SK-N-SH (cell line): ENCODE measurements at regions not wholly inside any gene's neighbourhood (a gene's known extent, or its start where the extent isn't known, plus 50 kb on each side); places are given as distances from the start of the nearest gene placed in this dataset.
"Not testable (repeated sequence)": the region's sequence is repeated elsewhere in the genome, so short reads cannot be mapped to it uniquely, and the experiment has no call there.

Experiments used
- CTCF ChIA-PET: fragments of 300-600, 350-600 bp; formaldehyde crosslinking; extraction: SDS; loops from one replicate; lab custom pipeline; 2021; lab: Yijun Ruan, JAX
- POLR2A ChIA-PET: fragments of 350-600 bp; sonication (Branson Sonifier 250); formaldehyde crosslinking; extraction: SDS; loops from one replicate; lab custom pipeline; 2020; ENCODE audit warnings: antibody characterized with exemption, inconsistent platforms; lab: Yijun Ruan, JAX
- DNase-seq: peaks from one replicate; pipeline ENCODE4 v3.0.0; 2012
- H2AFZ ChIP-seq: fragments of 200-600 bp; sonication (generic); 2 replicates; pipeline ENCODE4 v1.8.1; 2016; ENCODE audit warnings: antibody characterized with exemption, mild to moderate bottlenecking, low read depth
- H3F3A ChIP-seq: fragments of 200-600 bp; sonication (generic); replicated peaks from 2 replicates; pipeline ENCODE3; 2016; ENCODE audit warnings: antibody characterized with exemption, mild to moderate bottlenecking; ENCODE audit not compliant: insufficient read depth
- H3K27ac ChIP-seq, 2 experiments: fragments of 200-500 bp in 1 of 2; fragments of 200-600 bp in 1 of 2; sonication (Bioruptor generic) in 1 of 2; sonication (generic), shearing (Covaris generic) in 1 of 2; 2 replicates each; pipeline versions ENCODE4 v1.5.1 to v1.6.1; 2014 to 2016; ENCODE audit warnings: low read depth in 2 of 2, inconsistent platforms in 1 of 2, low read length in 1 of 2, mild to moderate bottlenecking in 1 of 2, mixed read lengths in 1 of 2
- H3K27me3 ChIP-seq: fragments of 200-600 bp; sonication (generic), shearing (Covaris generic); 2 replicates; pipeline ENCODE4 v1.6.1; 2016; ENCODE audit warnings: mixed run types; ENCODE audit not compliant: insufficient read depth
- H3K36me3 ChIP-seq, 2 experiments: fragments of 200-500 bp in 1 of 2; fragments of 200-600 bp in 1 of 2; sonication (Bioruptor generic) in 1 of 2; sonication (generic) in 1 of 2; replicated peaks in 1 of 2; 2 replicates each; pipeline versions ENCODE3 to v1.5.1; 2014 to 2016; ENCODE audit warnings: low read length in 1 of 2, mild to moderate bottlenecking in 1 of 2; ENCODE audit not compliant: insufficient read depth in 2 of 2, control insufficient read depth in 1 of 2
- H3K4me1 ChIP-seq, 2 experiments: fragments of 200-500 bp in 1 of 2; fragments of 200-600 bp in 1 of 2; sonication (Bioruptor generic) in 1 of 2; sonication (generic), shearing (Covaris generic) in 1 of 2; 2 replicates each; pipeline versions ENCODE4 v1.5.1 to v1.6.1; 2014 to 2016; ENCODE audit warnings: low read depth in 1 of 2, low read length in 1 of 2, mixed run types in 1 of 2; ENCODE audit not compliant: insufficient read depth in 2 of 2, control insufficient read depth in 1 of 2
- H3K4me2 ChIP-seq: fragments of 200-600 bp; sonication (generic), shearing (Covaris generic); 2 replicates; pipeline ENCODE4 v1.6.1; 2017; ENCODE audit warnings: mixed run types
- H3K4me3 ChIP-seq, 2 experiments: fragments of 200-500 bp in 1 of 2; fragments of 200-600 bp in 1 of 2; sonication (Bioruptor generic) in 1 of 2; sonication (generic), shearing (Covaris generic) in 1 of 2; 2 replicates each; pipeline versions ENCODE4 v1.5.1 to v1.8.1; 2014 to 2016; ENCODE audit warnings: low read depth in 2 of 2, inconsistent platforms in 1 of 2, low read length in 1 of 2, mild to moderate bottlenecking in 1 of 2, mixed read lengths in 1 of 2, moderate library complexity in 1 of 2
- H3K79me2 ChIP-seq: fragments of 200-600 bp; sonication (generic); 2 replicates; pipeline ENCODE4 v1.8.1; 2017; ENCODE audit warnings: mild to moderate bottlenecking; ENCODE audit not compliant: insufficient read depth
- H3K9ac ChIP-seq: fragments of 200-600 bp; sonication (generic); 2 replicates; pipeline ENCODE4 v1.6.1; 2017; ENCODE audit warnings: mixed run types
- H3K9me2 ChIP-seq: fragments of 200-600 bp; sonication (generic); 2 replicates; pipeline ENCODE4 v1.6.1; 2017; ENCODE audit warnings: mixed run types
- H3K9me3 ChIP-seq: fragments of 200-600 bp; sonication (generic); 2 replicates; pipeline ENCODE4 v1.6.1; 2017; ENCODE audit warnings: mixed run types, mild to moderate bottlenecking, moderate library complexity
- H4K20me1 ChIP-seq: fragments of 200-600 bp; sonication (generic); 2 replicates; pipeline ENCODE4 v1.6.1; 2017; ENCODE audit warnings: mild to moderate bottlenecking, mixed run types; ENCODE audit not compliant: insufficient read depth
- EP300 ChIP-seq, 2 experiments: IDR thresholded peaks; 2 replicates each; pipeline versions ENCODE4 v1.4.0 to v1.6.1; 2012; ENCODE audit warnings: borderline replicate concordance in 1 of 2, low read depth in 1 of 2, low read length in 1 of 2
- EZH2phosphoT487 ChIP-seq: fragments of 200-600 bp; sonication (generic); IDR thresholded peaks from 2 replicates; pipeline ENCODE4 v1.6.1; 2017; ENCODE audit warnings: low read depth, mixed run types, mild to moderate bottlenecking, antibody characterized with exemption, moderate library complexity, borderline replicate concordance
- FOSL2 ChIP-seq: IDR thresholded peaks from 2 replicates; pipeline ENCODE4 v1.4.0; 2012; ENCODE audit warnings: low read depth, mild to moderate bottlenecking, moderate library complexity, borderline replicate concordance
- GATA2 ChIP-seq: sonication (generic); formaldehyde crosslinking; IDR thresholded peaks from 2 replicates; pipeline ENCODE4 v1.5.0; 2020; ENCODE audit warnings: mild to moderate bottlenecking, missing genetic modification reagents
- IRF3 ChIP-seq: fragments of 150-350 bp; IDR thresholded peaks from 2 replicates; pipeline ENCODE4 v1.6.1; 2016; ENCODE audit warnings: mild to moderate bottlenecking, low read depth, low read length
- JUND ChIP-seq: IDR thresholded peaks from 2 replicates; pipeline ENCODE4 v1.4.0; 2012
- MXI1 ChIP-seq: IDR thresholded peaks from 2 replicates; pipeline ENCODE4 v1.6.1; 2012; ENCODE audit warnings: mild to moderate bottlenecking, low read depth, low read length, improper control_type of control experiment
- NRF1 ChIP-seq: IDR thresholded peaks from 2 replicates; pipeline ENCODE4 v1.6.1; 2012; ENCODE audit warnings: low read depth, mild to moderate bottlenecking, low read length
- RCOR1 ChIP-seq: fragments of 150-350 bp; IDR thresholded peaks from 2 replicates; pipeline ENCODE4 v1.6.1; 2017; ENCODE audit warnings: antibody characterized with exemption, low read length
- RFX5 ChIP-seq: IDR thresholded peaks from 2 replicates; pipeline ENCODE4 v1.6.1; 2012; ENCODE audit warnings: mild to moderate bottlenecking, improper control_type of control experiment, low read length
- TAF1 ChIP-seq: IDR thresholded peaks from 2 replicates; pipeline ENCODE4 v1.6.1; 2012; ENCODE audit warnings: low read depth, mild to moderate bottlenecking, low read length, moderate library complexity, borderline replicate concordance
- TEAD4 ChIP-seq: IDR thresholded peaks from 2 replicates; pipeline ENCODE4 v1.4.0; 2012; ENCODE audit warnings: mild to moderate bottlenecking, borderline replicate concordance; ENCODE audit not compliant: insufficient read depth
- WGBS: methylation state at CpG from one replicate; pipeline ENCODE4 v1.1.6; 2017; ENCODE audit warnings: low lambda C conversion rate; 5-methylcytosine and 5-hydroxymethylcytosine counted together
- TF ChIP-seq, protein P1 (sequence below): IDR thresholded peaks from 2 replicates; pipeline ENCODE4 v1.4.0; 2012; ENCODE audit warnings: low read depth, borderline replicate concordance
- TF ChIP-seq, protein P2 (sequence below): IDR thresholded peaks from 2 replicates; pipeline ENCODE4; 2012

GRCh38 chr3:98695796-98696195, 67.3 kb upstream of the ST3GAL6 start:
- no peaks in the 10 kb centered on the region for H4K20me1 ChIP-seq
- H3K36me3 ChIP-seq, result no peaks in the 10 kb centered on the region
- no peak overlapping the region for H3K4me2 ChIP-seq
- CTCF ChIA-PET, result no interaction called here
- H3K27me3 ChIP-seq, result no peaks in the 10 kb centered on the region
- no peak for DNase-seq
- no peaks in the 10 kb centered on the region for H3K9me3 ChIP-seq
- peak overlapping the region; percentile 45; the same call in 1 of the 2 replicates for H2AFZ ChIP-seq
- H3K79me2 ChIP-seq, result no peaks in the 10 kb centered on the region
- TF ChIP-seq TEAD4 (no peak), RCOR1 (no peak), IRF3 (no peak), EP300 (IDR thresholded peaks at IDR 0.05; ENCODE audit: borderline replicate concordance in 1 of 2, low read depth in 1 of 2, low read length in 1 of 2) (peak in 1 of 2 experiments; percentile 35; a peak in 1 of 4 replicates), RFX5 (no peak), TAF1 (no peak), EZH2phosphoT487 (no peak), GATA2 (CRISPR knock-in tag) (no peak), MXI1 (no peak), JUND (peak; percentile 35), NRF1 (no peak), FOSL2 (peak; percentile 31; the same call in 1 of the 2 replicates)
- TF ChIP-seq, protein P1, sequence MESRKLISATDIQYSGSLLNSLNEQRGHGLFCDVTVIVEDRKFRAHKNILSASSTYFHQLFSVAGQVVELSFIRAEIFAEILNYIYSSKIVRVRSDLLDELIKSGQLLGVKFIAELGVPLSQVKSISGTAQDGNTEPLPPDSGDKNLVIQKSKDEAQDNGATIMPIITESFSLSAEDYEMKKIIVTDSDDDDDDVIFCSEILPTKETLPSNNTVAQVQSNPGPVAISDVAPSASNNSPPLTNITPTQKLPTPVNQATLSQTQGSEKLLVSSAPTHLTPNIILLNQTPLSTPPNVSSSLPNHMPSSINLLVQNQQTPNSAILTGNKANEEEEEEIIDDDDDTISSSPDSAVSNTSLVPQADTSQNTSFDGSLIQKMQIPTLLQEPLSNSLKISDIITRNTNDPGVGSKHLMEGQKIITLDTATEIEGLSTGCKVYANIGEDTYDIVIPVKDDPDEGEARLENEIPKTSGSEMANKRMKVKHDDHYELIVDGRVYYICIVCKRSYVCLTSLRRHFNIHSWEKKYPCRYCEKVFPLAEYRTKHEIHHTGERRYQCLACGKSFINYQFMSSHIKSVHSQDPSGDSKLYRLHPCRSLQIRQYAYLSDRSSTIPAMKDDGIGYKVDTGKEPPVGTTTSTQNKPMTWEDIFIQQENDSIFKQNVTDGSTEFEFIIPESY, result no peak
- TF ChIP-seq, protein P2, sequence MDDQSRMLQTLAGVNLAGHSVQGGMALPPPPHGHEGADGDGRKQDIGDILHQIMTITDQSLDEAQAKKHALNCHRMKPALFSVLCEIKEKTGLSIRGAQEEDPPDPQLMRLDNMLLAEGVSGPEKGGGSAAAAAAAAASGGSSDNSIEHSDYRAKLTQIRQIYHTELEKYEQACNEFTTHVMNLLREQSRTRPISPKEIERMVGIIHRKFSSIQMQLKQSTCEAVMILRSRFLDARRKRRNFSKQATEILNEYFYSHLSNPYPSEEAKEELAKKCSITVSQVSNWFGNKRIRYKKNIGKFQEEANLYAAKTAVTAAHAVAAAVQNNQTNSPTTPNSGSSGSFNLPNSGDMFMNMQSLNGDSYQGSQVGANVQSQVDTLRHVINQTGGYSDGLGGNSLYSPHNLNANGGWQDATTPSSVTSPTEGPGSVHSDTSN, result no peak
- H3K9me2 ChIP-seq, result no peaks in the 10 kb centered on the region
- peaks cover 0 to 8% of the 10 kb centered on the region in 2 experiments; a peak in 1 of 4 replicates for H3K4me1 ChIP-seq
- no peak overlapping the region for H3K9ac ChIP-seq
- H3K27ac ChIP-seq, result peak overlapping the region; percentile 60 to 65; a peak in 3 of 4 replicates
- peaks cover 8% of the 10 kb centered on the region for H3F3A ChIP-seq
- POLR2A ChIA-PET, result no interaction called here
- H3K4me3 ChIP-seq, result no peak overlapping the region

- H3K9me2 ChIP-seq, H3K9ac ChIP-seq, H4K20me1 ChIP-seq, H3F3A ChIP-seq, POLR2A ChIA-PET, H3K4me2 ChIP-seq, H3K79me2 ChIP-seq, CTCF ChIA-PET, H3K36me3 ChIP-seq, H3K9me3 ChIP-seq, H3K4me3 ChIP-seq, H3K4me1 ChIP-seq, H3K27me3 ChIP-seq, DNase-seq: not testable (repeated sequence)
- Histone ChIP-seq H3K27ac (peak overlapping the region; percentile 60 to 65; a peak in 3 of 4 replicates), H2AFZ (peak overlapping the region; percentile 45; the same call in 1 of the 2 replicates)
- 51% methylated on average over 3 of the region's 3 CpGs for WGBS
These were observed 66.8 kb upstream of the ST3GAL6 start for GRCh38 chr3:98696296-98696695.
